Mucosa of rectum (tissue), 2 donors: ENCODE measurements at regions not wholly inside any gene's neighbourhood (a gene's known extent, or its start where the extent isn't known, plus 50 kb on each side); places are given as distances from the start of the nearest gene placed in this dataset.

Experiments used
- H3K27ac ChIP-seq, 2 donors: one replicate each; pipeline ENCODE4 v1.7.0; 2013; ENCODE audit warnings: inconsistent platforms in 2 of 2, low read depth in 2 of 2, low read length in 2 of 2
- H3K27me3 ChIP-seq, 2 donors: one replicate each; pipeline ENCODE4 v1.7.0; 2013; ENCODE audit warnings: low read length in 2 of 2; ENCODE audit not compliant: control insufficient read depth in 2 of 2, insufficient read depth in 2 of 2
- H3K36me3 ChIP-seq, 2 donors: one replicate each; pipeline ENCODE4 v1.7.0; 2013; ENCODE audit warnings: low read length in 2 of 2; ENCODE audit not compliant: control insufficient read depth in 2 of 2, insufficient read depth in 2 of 2
- H3K4me1 ChIP-seq, 2 donors: one replicate each; pipeline ENCODE4 v1.7.0; 2013; ENCODE audit warnings: low read length in 2 of 2, mild to moderate bottlenecking in 1 of 2; ENCODE audit not compliant: control insufficient read depth in 2 of 2, insufficient read depth in 2 of 2
- H3K4me3 ChIP-seq, 2 donors: one replicate each; pipeline ENCODE4 v1.7.0; 2013; ENCODE audit warnings: low read length in 2 of 2
- H3K9ac ChIP-seq, 2 donors: one replicate each; pipeline ENCODE4 v1.7.0; 2013; ENCODE audit warnings: low read length in 2 of 2, low read depth in 1 of 2, mild to moderate bottlenecking in 1 of 2
- H3K9me3 ChIP-seq, 2 donors: one replicate each; pipeline ENCODE4 v1.7.0; 2013; ENCODE audit warnings: low read length in 2 of 2; ENCODE audit not compliant: control insufficient read depth in 2 of 2
- donor health status: healthy.
- donor health status: Normal muscosa, but diverticular disease.

DNA sequence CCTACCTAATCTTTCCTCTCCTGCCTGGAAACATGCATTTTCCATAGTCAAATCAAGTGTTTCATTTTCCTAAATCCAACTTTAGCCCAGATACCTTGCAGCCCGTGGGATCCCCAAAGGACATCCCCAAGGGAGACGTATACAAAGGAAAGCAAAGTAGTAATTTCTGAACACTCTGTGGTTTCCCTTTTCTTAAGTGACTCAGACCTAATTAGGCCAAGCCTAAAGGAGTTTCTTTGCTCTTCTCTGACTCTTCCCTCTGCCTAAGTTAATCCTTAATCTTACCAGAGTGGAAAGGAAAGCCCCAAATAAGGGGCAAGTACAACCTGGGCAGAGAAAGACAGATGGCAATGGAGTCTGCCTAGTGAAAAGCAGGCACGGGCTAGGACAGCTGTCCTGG is 250.3 kb downstream of the SPTSSA start:
- Histone ChIP-seq H3K9ac (no peak overlapping the region), H3K4me3 (no peak overlapping the region), H3K9me3 (no peaks in the 10 kb centered on the region), H3K27ac (no peak overlapping the region), H3K4me1 (no peaks in the 10 kb centered on the region), H3K36me3 (no peaks in the 10 kb centered on the region), H3K27me3 (no peaks in the 10 kb centered on the region)

DNA sequence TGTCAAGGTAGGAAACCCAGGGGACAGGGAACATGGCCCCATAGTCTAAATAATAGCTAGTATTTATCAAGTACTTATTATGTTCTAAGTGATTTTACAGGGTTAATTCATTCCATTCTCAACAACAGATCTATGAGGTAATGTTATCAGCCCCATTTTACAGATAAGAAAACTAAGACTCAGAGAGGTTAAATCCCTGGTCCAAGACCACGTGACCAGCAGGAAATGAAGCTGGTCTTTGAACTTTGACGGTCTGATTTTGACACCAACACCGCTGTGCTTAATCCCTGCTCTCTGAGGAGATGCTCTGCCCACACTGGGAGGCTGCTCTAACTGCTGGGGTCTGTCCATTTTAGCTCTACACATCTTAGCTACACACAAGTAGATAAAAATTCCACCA is 253.5 kb downstream of the SPTSSA start:
- Histone ChIP-seq H3K4me1 (no peaks in the 10 kb centered on the region), H3K27me3 (no peaks in the 10 kb centered on the region), H3K36me3 (no peaks in the 10 kb centered on the region), H3K27ac (no peak overlapping the region), H3K9me3 (no peaks in the 10 kb centered on the region), H3K4me3 (no peak overlapping the region), H3K9ac (no peak overlapping the region)

DNA sequence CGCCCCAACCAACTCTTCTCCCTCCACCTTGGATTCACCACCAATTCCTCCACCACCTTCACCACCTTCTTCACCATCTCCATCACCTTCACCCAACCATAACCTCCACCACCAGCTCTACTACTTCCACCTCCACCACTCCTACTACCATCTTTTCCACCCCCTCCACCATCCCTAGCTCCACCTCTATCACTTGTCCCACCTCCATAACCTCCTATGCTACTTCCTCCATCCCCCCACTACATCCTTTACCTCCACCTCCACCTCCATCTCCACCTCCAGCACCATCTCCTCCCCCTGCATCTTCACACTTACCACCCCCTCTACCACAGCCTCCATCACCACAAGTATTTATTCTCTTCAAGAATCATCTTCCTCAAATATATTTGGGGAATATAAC is 254.9 kb upstream of the EGLN3 start:
- Histone ChIP-seq H3K27ac (no peak overlapping the region), H3K9ac (no peak overlapping the region), H3K36me3 (no peaks in the 10 kb centered on the region), H3K4me1 (no peaks in the 10 kb centered on the region), H3K9me3 (no peaks in the 10 kb centered on the region), H3K27me3 (no peaks in the 10 kb centered on the region), H3K4me3 (no peak overlapping the region)

DNA sequence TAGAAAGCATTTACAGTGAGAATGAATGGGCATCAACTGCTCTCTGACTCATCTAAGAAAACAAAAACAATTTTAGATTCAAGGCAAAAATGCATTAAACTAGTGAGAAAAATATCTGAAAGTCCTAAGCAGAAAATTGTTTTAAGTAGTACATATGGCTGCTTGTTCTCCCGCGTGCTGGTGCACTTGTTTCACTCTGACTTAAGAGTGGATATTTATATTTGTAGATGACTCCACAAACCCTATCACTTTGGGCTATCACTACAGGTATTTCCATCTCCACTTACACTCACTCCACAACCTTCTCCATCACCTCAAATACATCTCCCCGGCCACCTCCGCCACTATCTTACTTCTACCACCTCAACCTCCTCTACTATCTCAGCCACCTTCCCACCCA is 253.9 kb upstream of the EGLN3 start:
- Histone ChIP-seq H3K9me3 (no peaks in the 10 kb centered on the region), H3K4me1 (no peaks in the 10 kb centered on the region), H3K27ac (no peak overlapping the region), H3K9ac (no peak overlapping the region), H3K27me3 (no peaks in the 10 kb centered on the region), H3K36me3 (no peaks in the 10 kb centered on the region), H3K4me3 (no peak overlapping the region)

DNA sequence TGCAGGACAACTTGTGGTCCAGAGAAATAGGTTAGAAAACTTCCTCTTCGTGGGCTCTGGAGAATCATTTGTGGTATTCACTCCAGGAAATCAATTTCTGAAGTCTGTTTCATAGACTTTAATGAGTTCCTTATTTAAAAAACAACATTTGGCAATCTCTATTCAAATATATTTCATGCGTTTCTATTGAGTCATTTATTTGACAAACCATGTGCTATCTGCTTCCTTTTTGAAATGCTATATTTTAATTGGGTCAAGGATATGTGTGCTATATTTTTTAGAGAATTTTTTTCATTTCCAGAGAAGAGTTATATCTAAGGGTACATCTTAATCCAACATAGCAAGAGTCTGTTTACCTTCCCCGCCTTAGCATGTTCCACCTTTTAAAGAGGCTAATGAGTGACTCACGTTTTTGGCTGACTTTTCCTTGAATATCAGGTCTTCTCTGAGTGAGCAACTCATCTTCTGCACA is 252.4 kb upstream of the EGLN3 start:
- Histone ChIP-seq H3K27ac (no peak overlapping the region), H3K9ac (no peak overlapping the region), H3K4me3 (no peak overlapping the region), H3K36me3 (no peaks in the 10 kb centered on the region), H3K4me1 (no peaks in the 10 kb centered on the region), H3K27me3 (no peaks in the 10 kb centered on the region), H3K9me3 (no peaks in the 10 kb centered on the region)

DNA sequence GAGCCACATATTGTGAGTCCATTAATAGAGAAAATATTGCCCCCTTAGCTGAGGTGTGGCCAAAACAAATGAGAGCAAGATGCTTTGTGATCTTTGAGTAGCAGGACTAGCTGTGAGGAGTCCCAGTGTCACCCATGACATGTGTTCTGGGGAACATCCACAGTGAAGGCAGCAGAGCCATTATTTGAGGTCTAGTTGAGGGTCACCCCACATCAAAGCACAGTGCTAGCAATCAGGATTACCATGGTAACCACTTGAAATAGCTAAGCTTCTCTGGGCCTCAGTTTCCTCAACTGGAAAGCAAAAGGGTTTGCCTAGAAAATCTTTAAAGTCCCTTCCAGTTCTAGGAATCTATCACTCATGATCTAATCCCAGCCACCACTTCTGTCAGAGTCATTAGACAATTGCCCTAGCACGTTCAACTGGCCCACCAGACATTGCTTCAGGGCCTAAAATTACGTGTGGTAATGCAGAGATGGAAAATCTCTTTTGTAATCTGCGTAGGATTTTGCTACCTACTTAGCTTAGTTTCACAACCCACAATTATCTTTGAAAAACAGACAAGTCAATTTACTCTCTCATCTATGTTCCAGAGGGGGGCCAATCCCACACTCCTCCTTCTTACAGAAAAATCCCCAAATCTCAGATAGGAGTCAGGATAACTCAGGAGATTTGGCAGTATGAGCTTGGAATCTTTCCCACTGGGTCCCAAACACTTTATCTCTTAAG is 251.2 kb upstream of the EGLN3 start:
- H3K9me3 ChIP-seq: no peaks in the 10 kb centered on the region
- H3K36me3 ChIP-seq: no peaks in the 10 kb centered on the region
- H3K4me1 ChIP-seq: no peaks in the 10 kb centered on the region
- no peak overlapping the region for H3K4me3 ChIP-seq
- no peak overlapping the region for H3K27ac ChIP-seq
- H3K9ac ChIP-seq: no peak overlapping the region
- no peaks in the 10 kb centered on the region for H3K27me3 ChIP-seq

DNA sequence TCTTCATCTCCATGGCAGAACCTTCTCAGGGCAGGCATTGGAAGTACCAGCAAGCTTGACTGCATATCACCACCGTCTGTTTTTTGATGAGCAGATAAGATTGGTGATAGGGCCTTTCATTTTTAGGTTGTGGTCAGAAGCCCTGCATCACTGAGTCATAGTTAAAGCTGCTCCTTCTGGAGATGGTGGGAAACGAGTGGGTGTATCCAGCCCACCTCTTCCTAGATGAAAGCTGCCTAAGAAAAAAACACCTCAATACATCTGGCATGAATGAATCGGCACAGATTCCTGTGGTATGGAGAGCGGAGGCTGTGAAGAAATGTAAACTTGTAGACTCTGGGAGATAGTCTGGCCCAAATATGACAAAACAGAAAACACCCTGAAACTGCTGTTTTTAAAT is 248.7 kb upstream of the EGLN3 start:
- H3K36me3 ChIP-seq: no peaks in the 10 kb centered on the region
- H3K4me3 ChIP-seq: no peak overlapping the region
- no peaks in the 10 kb centered on the region for H3K27me3 ChIP-seq
- no peak overlapping the region for H3K27ac ChIP-seq
- no peaks in the 10 kb centered on the region for H3K4me1 ChIP-seq
- no peak overlapping the region for H3K9ac ChIP-seq
- H3K9me3 ChIP-seq: no peaks in the 10 kb centered on the region

DNA sequence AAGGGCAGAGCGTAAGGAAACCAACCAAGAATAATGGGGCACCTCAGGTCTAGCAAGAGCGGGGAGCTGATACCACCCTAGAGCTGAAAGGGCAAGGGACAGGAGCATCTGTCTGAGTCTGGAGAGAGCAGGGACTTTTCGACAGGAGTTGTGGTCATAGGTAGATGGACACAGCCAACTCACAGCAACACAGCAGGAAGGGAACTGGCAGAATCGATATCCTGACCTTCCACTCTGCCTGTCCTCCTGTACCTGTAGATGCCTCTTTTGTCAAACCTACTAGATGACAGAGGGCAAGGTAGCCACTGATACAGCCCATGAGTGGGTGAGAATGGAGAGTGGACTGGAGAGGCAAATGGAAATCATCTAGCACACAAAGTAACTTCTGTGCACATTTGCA is 247.2 kb upstream of the EGLN3 start:
- Histone ChIP-seq H3K27ac (no peak overlapping the region), H3K36me3 (no peaks in the 10 kb centered on the region), H3K4me3 (no peak overlapping the region), H3K27me3 (no peaks in the 10 kb centered on the region), H3K9me3 (no peaks in the 10 kb centered on the region), H3K9ac (no peak overlapping the region), H3K4me1 (no peaks in the 10 kb centered on the region)

DNA sequence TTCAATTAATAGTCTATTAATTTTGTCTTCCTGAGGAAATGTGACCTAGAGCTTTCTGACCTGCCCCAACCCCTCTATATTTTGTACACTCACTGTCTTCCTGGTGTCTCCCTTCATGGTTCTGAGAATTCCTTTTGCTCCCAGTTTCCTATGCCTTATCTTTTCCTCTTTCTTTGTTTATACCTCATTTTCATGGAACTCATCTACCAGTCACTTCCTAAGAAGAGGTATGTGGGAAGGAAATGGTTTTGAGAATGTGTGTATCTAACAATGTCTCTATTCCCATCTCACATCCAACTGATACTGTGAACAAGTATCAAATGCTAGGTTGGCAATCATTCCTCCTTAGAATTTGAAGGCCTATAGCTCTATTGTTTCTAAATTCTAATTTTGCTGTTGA is 245.1 kb upstream of the EGLN3 start:
- Histone ChIP-seq H3K4me3 (no peak overlapping the region), H3K27me3 (no peaks in the 10 kb centered on the region), H3K27ac (no peak overlapping the region), H3K9me3 (no peaks in the 10 kb centered on the region), H3K4me1 (no peaks in the 10 kb centered on the region), H3K9ac (no peak overlapping the region), H3K36me3 (no peaks in the 10 kb centered on the region)

DNA sequence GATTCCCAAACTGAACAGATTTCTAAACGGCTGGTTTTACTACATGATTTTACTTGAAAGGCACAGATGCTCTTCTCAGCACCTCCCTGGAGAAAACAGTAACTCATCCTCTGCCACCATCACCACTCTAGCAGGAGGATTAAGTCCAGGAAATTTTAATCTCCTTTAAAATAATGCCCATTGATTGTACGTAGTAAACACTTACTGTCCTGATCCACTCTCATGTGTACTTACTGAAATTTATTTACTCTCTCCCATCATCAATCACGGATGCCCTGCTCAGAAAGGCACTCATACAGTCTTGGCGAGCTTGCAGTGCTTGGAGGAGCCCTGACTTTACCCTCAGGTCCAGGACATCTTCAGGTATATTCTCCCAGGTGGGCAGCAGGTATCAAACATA is 239.8 kb upstream of the EGLN3 start:
- Histone ChIP-seq H3K27me3 (no peaks in the 10 kb centered on the region), H3K4me3 (no peak overlapping the region), H3K9me3 (no peaks in the 10 kb centered on the region), H3K27ac (no peak overlapping the region), H3K36me3 (no peaks in the 10 kb centered on the region), H3K9ac (no peak overlapping the region), H3K4me1 (no peaks in the 10 kb centered on the region)

DNA sequence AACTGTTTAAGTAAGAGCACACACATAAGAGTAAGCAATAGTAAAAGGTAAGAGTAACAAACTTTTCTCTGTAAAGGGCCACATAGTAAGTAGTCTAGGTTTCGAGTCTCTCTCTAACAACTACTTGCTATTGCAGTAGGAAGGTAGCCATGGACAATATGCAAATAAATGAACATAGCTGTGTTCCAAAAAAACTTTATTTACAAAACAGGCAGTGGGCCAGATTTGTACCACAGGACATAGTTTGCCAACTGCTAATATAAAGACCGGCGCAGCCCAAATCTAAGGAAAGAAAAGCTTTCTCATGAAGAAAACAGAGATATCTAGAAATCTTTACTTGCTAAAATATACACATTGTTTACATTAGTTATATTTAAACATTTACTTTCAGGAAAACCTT is 239.0 kb upstream of the EGLN3 start:
- Histone ChIP-seq H3K4me3 (no peak overlapping the region), H3K4me1 (no peaks in the 10 kb centered on the region), H3K36me3 (no peaks in the 10 kb centered on the region), H3K27ac (no peak overlapping the region), H3K9me3 (no peaks in the 10 kb centered on the region), H3K27me3 (no peaks in the 10 kb centered on the region), H3K9ac (no peak overlapping the region)
